ENCODE measurements at regions not wholly inside any gene's neighbourhood (a gene's known extent, or its start where the extent isn't known, plus 50 kb on each side); places are given as distances from the start of the nearest gene placed in this dataset.
A peak's percentile ranks its signal among the peaks of the same experiment; 100 is the strongest.

DNA sequence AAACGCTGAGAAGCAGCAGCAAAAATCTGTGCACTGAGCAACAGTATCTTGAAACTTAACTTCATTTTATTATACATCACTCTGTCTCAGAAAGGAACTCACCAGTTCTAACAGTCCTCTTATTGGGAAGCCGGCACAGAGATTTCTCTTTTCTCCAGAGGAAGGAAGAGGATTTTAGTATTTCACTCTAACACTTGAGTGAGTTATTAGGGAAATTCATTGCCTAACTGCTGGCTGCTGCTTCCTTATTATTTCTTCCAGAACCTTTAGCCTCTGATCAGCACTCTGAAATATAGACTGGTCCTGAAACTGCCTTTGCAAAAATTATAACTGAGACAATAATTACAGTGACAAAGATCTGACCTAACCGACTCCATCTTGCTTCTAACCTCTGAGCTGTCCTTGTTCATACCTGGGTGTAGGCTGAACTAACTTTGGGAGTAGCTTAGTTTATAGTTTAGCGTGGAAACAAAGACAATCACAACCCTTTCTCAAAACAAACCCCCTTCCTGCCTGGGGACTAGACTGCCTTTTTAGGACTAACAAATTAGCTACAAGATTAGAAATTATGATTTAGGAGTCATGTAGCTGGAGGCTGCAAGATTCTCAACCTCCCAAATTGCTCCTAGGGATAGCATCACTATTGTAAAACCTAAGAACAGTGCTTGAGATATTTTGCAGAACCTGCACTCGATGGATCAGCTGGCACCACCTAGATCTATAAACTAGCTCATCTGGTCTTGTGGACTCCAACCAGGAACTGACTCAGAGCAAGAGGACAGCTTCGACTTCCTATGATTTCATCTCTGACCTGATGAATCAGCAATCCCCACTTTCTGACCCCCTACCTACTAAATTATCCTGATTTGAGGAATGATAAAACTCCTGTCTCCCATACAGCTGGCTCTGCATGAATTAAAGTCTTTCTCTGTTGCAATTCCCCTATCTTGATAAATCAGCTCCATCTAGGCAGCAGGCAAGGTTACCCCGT lies 117.5 kb downstream of the DYRK2 start:
- Histone ChIP-seq H3K9me3 (ENCODE audit: insufficient read depth, low read depth, low read length) (no peaks in the 10 kb centered on the region), H2AFZ (ENCODE audit: low read depth, low read length) (peak overlapping the region; percentile 20), H3K4me1 (ENCODE audit: insufficient read depth, low read length) (peaks cover 11% of the 10 kb centered on the region), H3K36me3 (ENCODE audit: insufficient read depth, low read length) (no peaks in the 10 kb centered on the region), H3K79me2 (ENCODE audit: insufficient read depth, low read length) (no peaks in the 10 kb centered on the region), H3K4me3 (ENCODE audit: insufficient read depth, low read depth, low read length) (no peak overlapping the region), H3K27me3 (ENCODE audit: insufficient read depth, low read length) (no peaks in the 10 kb centered on the region), H3K9ac (ENCODE audit: low read length) (no peak overlapping the region), H3K4me2 (ENCODE audit: low read length) (peak overlapping the region; percentile 52), H3K27ac (ENCODE audit: low read depth, low read length) (no peak overlapping the region), H4K20me1 (ENCODE audit: insufficient read depth, low read length) (no peaks in the 10 kb centered on the region)
- no peaks in the 10 kb centered on the region for H3K27me3 Mint-ChIP-seq (ENCODE audit: low read depth, unreplicated experiment)
- TF ChIP-seq EZH2 (IDR thresholded peaks at IDR 0.05; ENCODE audit: insufficient read depth, low read length): no peak
- TF ChIP-seq, protein P1, sequence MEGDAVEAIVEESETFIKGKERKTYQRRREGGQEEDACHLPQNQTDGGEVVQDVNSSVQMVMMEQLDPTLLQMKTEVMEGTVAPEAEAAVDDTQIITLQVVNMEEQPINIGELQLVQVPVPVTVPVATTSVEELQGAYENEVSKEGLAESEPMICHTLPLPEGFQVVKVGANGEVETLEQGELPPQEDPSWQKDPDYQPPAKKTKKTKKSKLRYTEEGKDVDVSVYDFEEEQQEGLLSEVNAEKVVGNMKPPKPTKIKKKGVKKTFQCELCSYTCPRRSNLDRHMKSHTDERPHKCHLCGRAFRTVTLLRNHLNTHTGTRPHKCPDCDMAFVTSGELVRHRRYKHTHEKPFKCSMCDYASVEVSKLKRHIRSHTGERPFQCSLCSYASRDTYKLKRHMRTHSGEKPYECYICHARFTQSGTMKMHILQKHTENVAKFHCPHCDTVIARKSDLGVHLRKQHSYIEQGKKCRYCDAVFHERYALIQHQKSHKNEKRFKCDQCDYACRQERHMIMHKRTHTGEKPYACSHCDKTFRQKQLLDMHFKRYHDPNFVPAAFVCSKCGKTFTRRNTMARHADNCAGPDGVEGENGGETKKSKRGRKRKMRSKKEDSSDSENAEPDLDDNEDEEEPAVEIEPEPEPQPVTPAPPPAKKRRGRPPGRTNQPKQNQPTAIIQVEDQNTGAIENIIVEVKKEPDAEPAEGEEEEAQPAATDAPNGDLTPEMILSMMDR (IDR thresholded peaks at IDR 0.05; ENCODE audit: insufficient read depth, low read depth, low read length): no peak
- H3K9me3 Mint-ChIP-seq (ENCODE audit: unreplicated experiment): no peaks in the 10 kb centered on the region
- H3K4me3 Mint-ChIP-seq (ENCODE audit: unreplicated experiment): no peak overlapping the region
- FAIRE-seq (peak; percentile 97), DNase-seq (ENCODE audit: low read depth) (peak; percentile 87)
- H3K36me3 Mint-ChIP-seq (ENCODE audit: low read depth, unreplicated experiment): no peaks in the 10 kb centered on the region
- peaks cover 5% of the 10 kb centered on the region for H3K4me1 Mint-ChIP-seq (ENCODE audit: low read depth, unreplicated experiment)
- H3K27ac Mint-ChIP-seq (ENCODE audit: unreplicated experiment): no peak overlapping the region

DNA sequence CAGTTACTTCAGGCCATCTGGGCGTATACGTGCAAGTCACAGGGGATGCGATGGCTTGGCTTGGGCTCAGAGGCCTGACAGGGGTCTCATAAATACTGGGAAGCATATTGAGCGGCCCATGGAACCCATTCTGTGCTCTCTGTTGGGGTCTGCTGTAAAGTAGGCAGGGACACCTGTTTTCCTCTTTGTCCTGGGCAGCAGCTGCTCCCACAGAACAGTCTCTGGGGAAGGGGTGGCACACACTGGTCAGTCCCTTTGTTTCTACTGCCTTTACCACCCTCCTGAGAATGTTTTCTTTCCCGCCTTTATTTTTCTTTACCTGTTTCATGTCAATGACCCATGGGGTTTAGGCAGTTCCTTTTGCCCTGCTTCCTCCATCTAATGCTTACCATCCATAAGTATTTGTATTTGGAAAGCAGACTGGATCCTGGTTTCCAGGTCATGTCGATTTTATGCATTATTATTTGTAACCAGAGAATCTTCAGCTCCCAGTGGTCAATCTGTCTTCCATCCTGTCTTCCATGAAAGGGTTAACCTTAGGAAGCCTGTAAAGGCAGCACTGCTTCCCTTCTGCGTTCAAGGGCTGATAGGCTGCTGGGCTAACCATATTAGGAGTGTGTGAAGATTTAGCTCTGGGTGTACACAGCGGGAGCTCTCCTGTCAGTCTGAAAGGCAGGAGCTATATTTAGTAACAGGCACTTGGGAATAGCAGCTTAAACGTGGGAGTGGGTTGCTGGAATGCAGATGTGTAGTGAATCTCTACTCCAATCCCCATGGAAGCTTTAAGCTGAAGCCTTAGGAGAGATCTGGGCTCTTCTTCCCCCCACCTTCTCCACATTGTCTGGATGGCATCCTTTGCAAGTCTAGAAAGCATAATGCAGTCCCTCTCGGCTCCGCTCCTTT lies 124.0 kb downstream of the DYRK2 start:
- DNase-seq (ENCODE audit: low read depth): peak; percentile 75
- Histone ChIP-seq H3K9ac (ENCODE audit: low read length) (peak overlapping the region; percentile 42), H3K4me2 (ENCODE audit: low read length) (peak overlapping the region; percentile 75), H3K27me3 (ENCODE audit: insufficient read depth, low read length) (no peaks in the 10 kb centered on the region), H3K4me1 (ENCODE audit: insufficient read depth, low read length) (peaks cover 32% of the 10 kb centered on the region), H3K9me3 (ENCODE audit: insufficient read depth, low read depth, low read length) (no peaks in the 10 kb centered on the region), H3K27ac (ENCODE audit: low read depth, low read length) (peak overlapping the region; percentile 55), H3K79me2 (ENCODE audit: insufficient read depth, low read length) (no peaks in the 10 kb centered on the region), H3K36me3 (ENCODE audit: insufficient read depth, low read length) (no peaks in the 10 kb centered on the region), H4K20me1 (ENCODE audit: insufficient read depth, low read length) (no peaks in the 10 kb centered on the region), H3K4me3 (ENCODE audit: insufficient read depth, low read depth, low read length) (no peak overlapping the region), H2AFZ (ENCODE audit: low read depth, low read length) (peak overlapping the region; percentile 43)
- FAIRE-seq: peak; percentile 50
- H3K9me3 Mint-ChIP-seq (ENCODE audit: unreplicated experiment): no peaks in the 10 kb centered on the region
- peak overlapping the region; percentile 82 for H3K27ac Mint-ChIP-seq (ENCODE audit: unreplicated experiment)
- TF ChIP-seq, protein P1 (IDR thresholded peaks at IDR 0.05; ENCODE audit: insufficient read depth, low read depth, low read length): no peak
- no peak for TF ChIP-seq EZH2 (IDR thresholded peaks at IDR 0.05; ENCODE audit: insufficient read depth, low read length)
- no peaks in the 10 kb centered on the region for H3K36me3 Mint-ChIP-seq (ENCODE audit: low read depth, unreplicated experiment)
- no peaks in the 10 kb centered on the region for H3K27me3 Mint-ChIP-seq (ENCODE audit: low read depth, unreplicated experiment)
- peak overlapping the region; percentile 50 for H3K4me3 Mint-ChIP-seq (ENCODE audit: unreplicated experiment)
- H3K4me1 Mint-ChIP-seq (ENCODE audit: low read depth, unreplicated experiment): peaks cover 29% of the 10 kb centered on the region
